Lung (tissue), 11 donors: ENCODE measurements at regions not wholly inside any gene's neighbourhood (a gene's known extent, or its start where the extent isn't known, plus 50 kb on each side); places are given as distances from the start of the nearest gene placed in this dataset.

Source experiments
- ATAC-seq: fragments of 200-7000 bp; cut with Tn5 transposase; one replicate; pipeline ENCODE4 v1.9.1; 2020; ENCODE audit warnings: moderate number of reproducible peaks; ENCODE audit not compliant: insufficient read depth, low FRiP score
- DNase-seq, 3 donors: peaks; one replicate each; pipeline ENCODE4 v3.0.0-alpha.2; 2013 to 2017
- H3K27ac ChIP-seq, 2 donors: one replicate each; pipeline ENCODE4 v1.5.1; 2013; ENCODE audit warnings: mild to moderate bottlenecking in 2 of 2, moderate library complexity in 2 of 2, control low read depth in 1 of 2, inconsistent platforms in 1 of 2, low read depth in 1 of 2, low read length in 1 of 2
- H3K27me3 ChIP-seq, 3 donors: one replicate each; pipeline ENCODE4 v1.5.1; 2013; ENCODE audit warnings: low read length in 2 of 3; ENCODE audit not compliant: control insufficient read depth in 3 of 3, insufficient read depth in 3 of 3
- H3K36me3 ChIP-seq, 4 donors: one replicate each; pipeline ENCODE4 v1.5.1; 2013; ENCODE audit warnings: low read length in 4 of 4, mild to moderate bottlenecking in 1 of 4, moderate library complexity in 1 of 4; ENCODE audit not compliant: control insufficient read depth in 4 of 4, insufficient read depth in 4 of 4
- H3K4me1 ChIP-seq, 5 donors: one replicate each; pipeline ENCODE4 v1.5.1; 2013; ENCODE audit warnings: low read length in 5 of 5, mild to moderate bottlenecking in 2 of 5, moderate library complexity in 1 of 5; ENCODE audit not compliant: control insufficient read depth in 5 of 5, insufficient read depth in 5 of 5
- H3K4me3 ChIP-seq: one replicate; pipeline ENCODE4 v1.5.1; 2013; ENCODE audit warnings: mild to moderate bottlenecking, control low read depth, moderate library complexity
- H3K9ac ChIP-seq, 2 donors: one replicate each; pipeline ENCODE4 v1.5.1; 2013; ENCODE audit warnings: low read length in 2 of 2, control low read depth in 1 of 2; ENCODE audit not compliant: insufficient read depth in 1 of 2
- H3K9me3 ChIP-seq, 4 donors: one replicate each; pipeline ENCODE4 v1.5.1; 2013; ENCODE audit warnings: low read length in 3 of 4, mild to moderate bottlenecking in 1 of 4, moderate library complexity in 1 of 4; ENCODE audit not compliant: control insufficient read depth in 4 of 4, insufficient read depth in 3 of 4
- WGBS, 2 donors: extraction: QIAGEN DNeasy Blood & Tissue Kit; methylation state at CpG; one replicate each; pipeline ENCODE4 v1.1.7; 2013; 5-methylcytosine and 5-hydroxymethylcytosine counted together
- TF ChIP-seq, protein P1 (sequence below): IDR thresholded peaks from 2 replicates; pipeline ENCODE4 v1.5.1; 2012; ENCODE audit warnings: mild to moderate bottlenecking; ENCODE audit errors: control extremely low read depth, extremely low read depth
- donor health status: control.
- donor health status: control.
- donor health status: Bipolar disorder and iron deficiency.
- donor health status: healthy.
- donor health status: DM: yes; HTN: yes; CAD: no.

DNA sequence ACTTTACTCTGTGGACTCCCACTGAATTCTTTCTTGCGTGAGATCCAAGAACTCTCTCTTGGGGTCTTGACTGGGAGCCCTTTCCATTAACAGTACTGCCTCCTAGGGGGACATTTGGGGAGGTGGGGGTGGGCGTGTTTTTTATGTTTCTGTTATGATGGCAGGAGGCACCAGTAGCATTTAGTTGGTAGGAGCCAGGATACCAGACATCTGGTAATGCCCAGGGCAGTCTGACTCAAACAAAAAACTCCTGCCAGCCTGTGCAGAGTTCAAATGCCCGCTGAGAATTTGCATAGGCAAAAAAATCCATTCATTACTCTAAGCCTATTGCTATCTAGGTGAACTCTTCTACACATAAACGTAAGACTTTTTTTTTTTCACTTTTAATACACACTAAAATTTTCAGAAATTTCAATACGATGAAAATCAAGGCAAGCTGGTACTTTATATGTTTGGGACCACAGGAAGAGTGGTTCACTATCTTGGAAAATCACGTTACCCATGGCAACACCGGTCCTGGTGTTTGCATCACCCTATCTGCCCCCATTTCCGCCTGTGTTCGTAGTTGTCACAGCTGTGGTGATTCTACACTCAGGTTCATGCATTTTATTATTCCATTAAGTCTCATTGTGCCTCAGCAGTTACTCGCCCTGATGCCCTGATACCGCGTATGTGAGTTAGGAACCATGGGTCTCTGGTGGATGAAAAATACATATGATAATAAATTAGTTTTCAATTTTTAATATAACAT lies 121.1 kb upstream of the XYLT1 start:
- no peak overlapping the region for H3K4me3 ChIP-seq
- no peak overlapping the region for H3K27ac ChIP-seq
- DNase-seq = no peak
- no peaks in the 10 kb centered on the region for H3K36me3 ChIP-seq
- no peak for ATAC-seq
- WGBS, 2 donors = 79 to 85% methylated on average over 12 of the region's 12 CpGs
- no peak overlapping the region for H3K9ac ChIP-seq
- TF ChIP-seq, protein P1, sequence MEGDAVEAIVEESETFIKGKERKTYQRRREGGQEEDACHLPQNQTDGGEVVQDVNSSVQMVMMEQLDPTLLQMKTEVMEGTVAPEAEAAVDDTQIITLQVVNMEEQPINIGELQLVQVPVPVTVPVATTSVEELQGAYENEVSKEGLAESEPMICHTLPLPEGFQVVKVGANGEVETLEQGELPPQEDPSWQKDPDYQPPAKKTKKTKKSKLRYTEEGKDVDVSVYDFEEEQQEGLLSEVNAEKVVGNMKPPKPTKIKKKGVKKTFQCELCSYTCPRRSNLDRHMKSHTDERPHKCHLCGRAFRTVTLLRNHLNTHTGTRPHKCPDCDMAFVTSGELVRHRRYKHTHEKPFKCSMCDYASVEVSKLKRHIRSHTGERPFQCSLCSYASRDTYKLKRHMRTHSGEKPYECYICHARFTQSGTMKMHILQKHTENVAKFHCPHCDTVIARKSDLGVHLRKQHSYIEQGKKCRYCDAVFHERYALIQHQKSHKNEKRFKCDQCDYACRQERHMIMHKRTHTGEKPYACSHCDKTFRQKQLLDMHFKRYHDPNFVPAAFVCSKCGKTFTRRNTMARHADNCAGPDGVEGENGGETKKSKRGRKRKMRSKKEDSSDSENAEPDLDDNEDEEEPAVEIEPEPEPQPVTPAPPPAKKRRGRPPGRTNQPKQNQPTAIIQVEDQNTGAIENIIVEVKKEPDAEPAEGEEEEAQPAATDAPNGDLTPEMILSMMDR = no peak
- H3K9me3 ChIP-seq = peaks cover 0 to 2% (median 0%) of the 10 kb centered on the region in 4 donors
- H3K27me3 ChIP-seq = peaks cover 0 to 3% (median 0%) of the 10 kb centered on the region in 3 donors
- no peaks in the 10 kb centered on the region for H3K4me1 ChIP-seq

DNA sequence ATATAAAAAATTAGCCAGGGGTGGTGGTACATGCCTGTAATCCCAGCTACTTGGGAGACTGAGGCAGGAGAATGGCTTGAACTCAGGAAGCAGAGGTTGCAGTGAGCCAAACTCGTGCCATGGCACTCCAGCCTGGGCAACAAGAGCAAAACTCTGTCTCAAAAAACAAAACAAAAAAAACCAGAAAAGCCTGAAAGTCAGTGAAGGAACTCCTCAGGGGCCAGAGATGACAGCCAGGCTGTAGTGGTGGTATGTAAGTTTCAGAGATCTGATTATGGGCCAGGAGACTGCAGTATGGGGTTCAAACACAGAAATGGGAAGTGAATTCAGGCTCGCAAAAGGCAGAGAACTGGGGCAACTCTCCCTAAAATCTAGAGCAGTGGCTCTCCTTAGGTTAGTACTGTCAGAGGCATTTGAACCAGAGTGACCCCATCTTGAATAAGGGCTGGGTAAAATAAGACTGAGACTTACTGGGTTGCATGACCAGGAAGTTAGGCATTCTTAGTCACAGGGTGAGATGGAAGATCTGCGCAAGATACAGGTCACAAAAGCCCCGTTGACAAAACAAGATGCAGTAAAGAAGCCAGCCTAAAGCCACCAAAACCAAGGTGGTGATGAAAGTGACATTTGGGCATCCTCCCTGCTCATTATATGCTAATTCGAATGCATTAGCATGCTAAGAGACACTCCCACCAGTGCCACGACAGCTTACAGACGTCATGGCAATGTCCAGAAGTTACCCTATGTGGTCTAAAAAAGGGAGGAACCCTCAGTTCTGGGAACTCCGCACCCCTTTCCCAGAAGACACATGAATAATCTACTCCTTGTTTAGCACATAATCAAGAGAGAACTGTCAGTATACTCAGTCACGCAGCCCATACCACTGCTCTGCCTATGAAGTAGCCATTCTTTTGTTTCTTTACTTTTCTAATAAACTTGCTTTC lies 120.2 kb upstream of the XYLT1 start:
- no peak overlapping the region for H3K27ac ChIP-seq
- no peak overlapping the region for H3K4me3 ChIP-seq
- no peak for ATAC-seq
- H3K9me3 ChIP-seq = peaks cover 0 to 2% (median 0%) of the 10 kb centered on the region in 4 donors
- H3K4me1 ChIP-seq = no peaks in the 10 kb centered on the region
- no peaks in the 10 kb centered on the region for H3K36me3 ChIP-seq
- TF ChIP-seq, protein P1 = no peak
- no peak for DNase-seq
- H3K9ac ChIP-seq = no peak overlapping the region
- peaks cover 0 to 3% (median 0%) of the 10 kb centered on the region in 3 donors for H3K27me3 ChIP-seq
- 73 to 80% methylated on average over 9 of the region's 9 CpGs for WGBS, 2 donors

DNA sequence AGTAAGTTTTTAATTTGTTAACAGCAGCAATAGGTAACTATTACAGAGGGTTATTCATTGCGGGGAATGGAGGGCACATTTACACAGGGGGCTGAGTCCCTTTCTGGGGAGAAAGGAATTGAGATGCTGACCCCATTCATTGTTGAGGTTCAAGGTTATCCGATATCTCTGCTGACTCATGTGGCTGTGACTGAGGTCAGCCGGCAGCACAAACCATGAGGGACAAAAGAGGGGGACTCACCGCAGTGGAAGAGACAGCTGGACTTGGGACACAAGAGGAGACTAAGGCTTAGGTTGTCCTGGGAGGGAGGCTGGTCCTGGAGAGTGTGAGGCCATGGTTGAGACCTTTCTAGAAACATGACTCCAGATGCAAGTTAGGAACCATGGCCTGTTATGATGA lies 119.1 kb upstream of the XYLT1 start:
- 87 to 92% methylated on average over 4 of the region's 4 CpGs for WGBS, 2 donors
- ATAC-seq = no peak
- TF ChIP-seq, protein P1 = no peak
- Histone ChIP-seq H3K4me3 (no peak overlapping the region), H3K4me1 (no peaks in the 10 kb centered on the region), H3K9ac (no peak overlapping the region), H3K27me3 (peaks cover 0 to 3% (median 0%) of the 10 kb centered on the region in 3 donors), H3K36me3 (no peaks in the 10 kb centered on the region), H3K27ac (no peak overlapping the region), H3K9me3 (no peaks in the 10 kb centered on the region)
- DNase-seq = no peak
